IPS DF 6.9 (cell line): ENCODE measurements at regions not wholly inside any gene's neighbourhood (a gene's known extent, or its start where the extent isn't known, plus 50 kb on each side); places are given as distances from the start of the nearest gene placed in this dataset.

Experiments
- DNase-seq: peaks from one replicate; pipeline ENCODE4 v3.0.0-alpha.2; 2013; ENCODE audit warnings: low read depth, low spot score
- H3K27ac ChIP-seq: one replicate; pipeline ENCODE4 v1.5.1; 2013; ENCODE audit warnings: low read length, control low read depth
- H3K27me3 ChIP-seq: 2 replicates; pipeline ENCODE4 v1.6.1; 2013; ENCODE audit warnings: mild to moderate bottlenecking, low read length; ENCODE audit not compliant: control insufficient read depth, insufficient read depth
- H3K36me3 ChIP-seq: 2 replicates; pipeline ENCODE4 v1.6.1; 2013; ENCODE audit warnings: low read length; ENCODE audit not compliant: control insufficient read depth, insufficient read depth
- H3K4me1 ChIP-seq: 2 replicates; pipeline ENCODE4 v1.6.1; 2013; ENCODE audit warnings: low read length; ENCODE audit not compliant: control insufficient read depth, insufficient read depth
- H3K4me3 ChIP-seq: 2 replicates; pipeline ENCODE4 v1.5.1; 2013; ENCODE audit warnings: mild to moderate bottlenecking, low read length
- H3K9me3 ChIP-seq: 2 replicates; pipeline ENCODE4 v1.6.1; 2013; ENCODE audit warnings: low read length, inconsistent platforms; ENCODE audit not compliant: control insufficient read depth, insufficient read depth
- WGBS: extraction: QIAGEN DNeasy Blood & Tissue Kit; methylation state at CpG from one replicate; pipeline ENCODE4 v1.1.7; 2013; ENCODE audit warnings: mixed read lengths, missing lambda C conversion rate; ENCODE audit not compliant: insufficient read length, insufficient coverage; 5-methylcytosine and 5-hydroxymethylcytosine counted together

DNA sequence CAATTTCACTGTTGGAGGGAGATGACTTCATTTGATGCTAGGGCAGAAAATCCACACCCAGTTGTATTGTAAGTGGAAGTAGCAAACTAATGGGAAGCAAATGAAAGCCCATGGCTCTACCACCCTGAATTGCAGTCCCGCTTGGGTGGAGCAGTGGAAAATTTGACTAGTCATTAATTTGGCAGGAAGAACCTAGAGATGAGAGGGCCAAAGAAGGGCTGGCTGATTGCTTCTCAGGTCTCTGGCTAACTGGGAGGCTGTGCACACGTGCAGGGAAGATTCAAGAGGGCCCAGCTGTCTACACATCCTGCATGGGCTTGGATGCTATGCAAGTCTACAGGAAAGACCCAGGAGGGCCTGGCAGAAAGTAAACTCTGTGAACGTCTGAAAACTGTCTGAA, 466.2 kb downstream of the TFAP2A start:
- H3K27ac ChIP-seq: no peak overlapping the region
- no peaks in the 10 kb centered on the region for H3K27me3 ChIP-seq
- no peak overlapping the region for H3K4me3 ChIP-seq
- no CpG with 5 or more reads among the region's 3 CpGs for WGBS
- no peaks in the 10 kb centered on the region for H3K9me3 ChIP-seq
- no peaks in the 10 kb centered on the region for H3K4me1 ChIP-seq
- DNase-seq: no peak
- H3K36me3 ChIP-seq: no peaks in the 10 kb centered on the region

DNA sequence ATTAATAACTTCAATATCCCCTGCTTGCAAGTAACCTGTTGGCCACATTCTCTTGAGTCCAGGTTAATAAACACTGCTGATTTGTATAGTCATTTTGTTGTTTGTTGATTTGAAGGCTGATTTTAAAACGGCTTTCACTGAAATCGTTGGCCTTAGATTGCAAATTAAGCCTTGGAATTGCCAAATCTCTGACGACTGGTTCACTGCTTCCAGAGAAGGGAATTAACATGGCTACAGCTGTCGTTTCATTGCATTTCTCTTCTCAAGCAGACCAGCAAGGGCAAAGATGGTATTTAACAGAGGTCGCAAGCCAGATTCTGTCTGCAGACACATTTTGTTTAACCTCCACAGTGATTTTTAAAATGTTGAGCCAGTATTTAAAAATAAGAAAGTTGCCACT, 470.9 kb downstream of the TFAP2A start:
- no peaks in the 10 kb centered on the region for H3K9me3 ChIP-seq
- H3K36me3 ChIP-seq: no peaks in the 10 kb centered on the region
- H3K4me3 ChIP-seq: no peak overlapping the region
- WGBS: no CpG with 5 or more reads among the region's 5 CpGs
- no peaks in the 10 kb centered on the region for H3K4me1 ChIP-seq
- no peaks in the 10 kb centered on the region for H3K27me3 ChIP-seq
- H3K27ac ChIP-seq: no peak overlapping the region
- no peak for DNase-seq

DNA sequence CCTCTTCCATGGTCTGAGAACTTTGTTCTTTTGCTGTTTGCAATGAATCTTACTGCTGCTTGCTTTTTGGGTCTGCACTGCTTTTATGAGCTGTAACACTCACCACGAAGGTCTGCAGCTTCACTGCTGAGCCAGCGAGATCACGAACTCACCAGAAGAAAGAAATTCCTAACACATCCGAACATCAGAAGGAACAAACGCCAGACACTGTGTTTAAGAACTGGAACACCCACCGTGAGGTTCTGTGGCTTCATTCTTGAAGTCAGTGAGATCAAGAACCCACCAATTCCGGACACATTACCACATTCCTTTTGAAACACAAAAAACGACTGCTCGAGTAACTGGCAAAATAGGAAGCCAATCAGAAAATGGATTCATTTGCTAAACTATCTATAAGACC, 471.8 kb downstream of the TFAP2A start:
- Histone ChIP-seq H3K9me3 (no peaks in the 10 kb centered on the region), H3K36me3 (no peaks in the 10 kb centered on the region), H3K4me3 (no peak overlapping the region), H3K27me3 (no peaks in the 10 kb centered on the region), H3K27ac (no peak overlapping the region), H3K4me1 (no peaks in the 10 kb centered on the region)
- no CpG with 5 or more reads among the region's 9 CpGs for WGBS
- no peak for DNase-seq

DNA sequence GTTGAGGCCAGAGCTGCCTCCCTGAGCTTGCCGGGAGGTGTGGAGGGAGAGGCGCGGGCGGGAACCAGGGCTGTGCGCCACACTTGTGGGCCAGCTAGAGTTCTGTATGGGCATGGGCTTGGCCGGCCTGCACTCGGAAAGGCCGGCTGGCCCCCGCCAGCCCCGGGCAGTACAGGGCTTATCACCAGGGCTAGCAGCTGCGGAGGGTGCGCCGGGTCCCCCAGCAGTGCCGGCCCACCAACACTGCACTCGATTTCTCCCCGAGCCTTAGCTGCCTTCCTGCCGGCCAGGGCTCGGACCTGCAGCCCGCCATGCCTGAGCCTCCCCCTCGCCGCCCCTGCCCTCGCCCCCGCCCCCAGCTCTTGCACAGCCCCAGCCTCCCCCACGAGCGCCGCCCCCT, 472.7 kb downstream of the TFAP2A start:
- WGBS: no CpG with 5 or more reads among the region's 26 CpGs
- Histone ChIP-seq H3K36me3 (no peaks in the 10 kb centered on the region), H3K27me3 (no peaks in the 10 kb centered on the region)

DNA sequence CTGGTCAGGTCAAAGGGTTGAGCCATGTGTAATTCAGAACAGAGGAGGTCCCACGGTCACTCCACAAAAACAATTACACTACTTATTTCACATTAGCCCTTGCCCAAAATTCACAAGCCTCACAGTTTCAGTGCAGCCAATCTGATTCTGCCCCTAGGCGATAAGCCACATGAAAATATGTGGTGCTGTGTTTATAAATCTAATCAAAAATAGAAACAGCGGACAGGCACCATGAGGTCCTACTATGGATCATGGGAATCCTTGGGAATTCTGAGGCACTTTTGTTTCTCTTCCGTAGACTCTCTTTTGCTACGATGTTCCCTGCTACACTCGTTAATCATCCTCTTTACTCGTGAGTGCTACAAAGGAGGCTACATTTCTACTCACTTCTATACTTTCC, 476.1 kb downstream of the TFAP2A start:
- no peak for DNase-seq
- Histone ChIP-seq H3K4me1 (no peaks in the 10 kb centered on the region), H3K36me3 (no peaks in the 10 kb centered on the region), H3K27me3 (no peaks in the 10 kb centered on the region), H3K4me3 (no peak overlapping the region), H3K9me3 (no peaks in the 10 kb centered on the region), H3K27ac (no peak overlapping the region)
- no CpG with 5 or more reads among the region's 7 CpGs for WGBS

More for the DNA sequence above, 472.7 kb downstream of the TFAP2A start:
- no peak for DNase-seq
- H3K9me3 ChIP-seq: no peaks in the 10 kb centered on the region
- no peak overlapping the region for H3K4me3 ChIP-seq
- H3K4me1 ChIP-seq: no peaks in the 10 kb centered on the region
- H3K27ac ChIP-seq: no peak overlapping the region

DNA sequence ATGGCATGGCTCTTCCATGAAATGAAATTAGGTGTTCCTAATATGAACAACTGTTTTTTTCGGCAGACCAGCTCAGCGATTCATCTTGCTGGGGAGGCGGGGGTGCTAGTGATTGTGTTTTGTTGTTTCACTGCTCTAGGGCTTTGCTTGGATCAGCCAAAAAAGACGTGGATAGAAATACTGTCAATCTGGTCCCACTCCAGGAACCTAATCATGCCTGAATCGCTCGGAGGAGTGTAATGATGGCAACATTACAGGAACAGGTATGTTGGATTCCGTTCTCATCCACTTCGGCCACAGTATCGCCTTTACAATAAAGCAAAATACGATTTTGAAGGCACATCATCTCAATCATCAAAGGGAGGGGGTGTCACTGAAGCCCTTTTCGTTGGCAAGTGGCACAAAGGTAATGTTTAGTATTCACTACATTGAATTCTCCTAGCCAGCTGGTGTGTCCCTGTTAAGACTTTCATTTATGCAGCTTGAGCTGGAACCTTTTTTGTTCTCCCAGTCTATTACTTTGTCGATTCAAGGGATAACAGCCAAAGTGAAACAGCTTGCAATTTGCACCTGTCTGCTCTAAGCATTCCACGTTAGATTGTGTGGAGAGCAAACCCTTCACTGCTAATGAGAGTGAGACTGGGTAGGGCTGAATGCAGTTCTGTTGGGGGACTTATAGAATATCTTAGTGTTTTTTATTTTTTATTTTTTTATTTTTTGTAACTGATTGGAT, 477.7 kb downstream of the TFAP2A start:
- H3K9me3 ChIP-seq: no peaks in the 10 kb centered on the region
- no CpG with 5 or more reads among the region's 13 CpGs for WGBS
- H3K4me3 ChIP-seq: no peak overlapping the region
- no peaks in the 10 kb centered on the region for H3K36me3 ChIP-seq
- H3K27me3 ChIP-seq: no peaks in the 10 kb centered on the region
- no peak overlapping the region for H3K27ac ChIP-seq
- no peak for DNase-seq
- H3K4me1 ChIP-seq: no peaks in the 10 kb centered on the region

DNA sequence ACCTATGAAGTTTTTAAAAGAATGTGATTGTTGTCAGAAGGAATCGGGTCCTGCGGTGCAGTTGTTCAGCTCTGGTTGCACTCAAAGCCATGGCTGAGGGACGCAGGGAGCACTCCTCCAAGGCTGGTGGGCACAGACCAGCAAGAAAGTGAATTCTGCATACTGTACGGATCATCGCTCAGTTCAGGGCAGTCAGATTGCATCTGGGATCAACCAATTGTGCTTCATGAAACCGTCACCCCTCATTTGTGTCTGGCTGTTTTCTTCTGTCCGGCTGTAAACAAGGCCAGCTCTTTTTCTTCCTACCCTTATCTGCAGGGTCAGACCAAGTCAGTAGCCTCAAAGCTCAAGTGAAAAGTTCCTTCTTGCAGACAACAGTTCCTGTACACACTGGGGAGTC, 478.3 kb downstream of the TFAP2A start:
- no peaks in the 10 kb centered on the region for H3K9me3 ChIP-seq
- WGBS: no CpG with 5 or more reads among the region's 7 CpGs

DNA sequence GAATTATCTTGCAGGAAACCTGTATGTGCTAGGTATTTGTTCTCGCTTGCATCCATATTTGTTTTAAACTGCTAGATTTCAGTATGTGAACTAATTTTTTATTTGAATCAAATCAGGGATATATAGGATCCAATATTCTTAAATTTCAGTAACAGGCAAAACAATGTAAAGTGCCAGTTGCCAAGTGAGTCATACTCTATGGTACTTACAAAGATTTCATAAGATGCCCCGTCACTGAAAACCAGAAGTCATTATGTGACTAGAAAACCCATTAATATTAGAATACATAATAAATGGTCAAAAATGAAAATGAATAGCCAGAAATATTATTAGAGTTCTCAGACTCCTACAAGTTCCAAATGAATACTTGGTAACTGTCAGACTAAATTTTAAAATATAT, 481.2 kb downstream of the TFAP2A start:
- Histone ChIP-seq H3K4me3 (no peak overlapping the region), H3K36me3 (no peaks in the 10 kb centered on the region), H3K4me1 (no peaks in the 10 kb centered on the region), H3K27me3 (no peaks in the 10 kb centered on the region), H3K9me3 (no peaks in the 10 kb centered on the region), H3K27ac (no peak overlapping the region)
- DNase-seq: no peak
- no CpG with 5 or more reads among the region's 2 CpGs for WGBS

More for the DNA sequence above, 478.3 kb downstream of the TFAP2A start:
- H3K4me3 ChIP-seq: no peak overlapping the region
- no peak overlapping the region for H3K27ac ChIP-seq
- DNase-seq: no peak
- H3K27me3 ChIP-seq: no peaks in the 10 kb centered on the region
- no peaks in the 10 kb centered on the region for H3K4me1 ChIP-seq
- H3K36me3 ChIP-seq: no peaks in the 10 kb centered on the region

DNA sequence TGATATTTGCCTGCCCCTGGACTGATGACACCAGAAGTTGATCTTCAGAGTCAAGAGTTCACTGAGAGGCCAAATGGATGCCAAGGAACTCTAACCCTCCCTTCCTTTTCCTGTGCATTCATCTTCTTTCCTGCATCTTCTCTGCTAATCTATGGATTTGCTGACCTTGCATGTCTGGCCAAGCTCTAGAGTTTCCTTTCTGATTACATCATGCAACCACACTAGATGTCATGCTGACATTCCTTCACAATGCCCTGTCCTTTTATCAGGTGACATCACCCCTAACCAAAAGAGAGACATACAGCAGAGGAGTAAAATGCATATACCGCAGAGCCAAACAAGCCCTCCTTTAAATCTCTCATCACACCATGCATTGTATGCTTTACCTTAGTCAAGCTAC, 487.6 kb downstream of the TFAP2A start:
- Histone ChIP-seq H3K36me3 (no peaks in the 10 kb centered on the region), H3K27ac (no peak overlapping the region), H3K4me1 (no peaks in the 10 kb centered on the region), H3K9me3 (no peaks in the 10 kb centered on the region), H3K4me3 (no peak overlapping the region), H3K27me3 (no peaks in the 10 kb centered on the region)
- no CpG with 5 or more reads among the region's 1 CpG for WGBS
- DNase-seq: no peak

DNA sequence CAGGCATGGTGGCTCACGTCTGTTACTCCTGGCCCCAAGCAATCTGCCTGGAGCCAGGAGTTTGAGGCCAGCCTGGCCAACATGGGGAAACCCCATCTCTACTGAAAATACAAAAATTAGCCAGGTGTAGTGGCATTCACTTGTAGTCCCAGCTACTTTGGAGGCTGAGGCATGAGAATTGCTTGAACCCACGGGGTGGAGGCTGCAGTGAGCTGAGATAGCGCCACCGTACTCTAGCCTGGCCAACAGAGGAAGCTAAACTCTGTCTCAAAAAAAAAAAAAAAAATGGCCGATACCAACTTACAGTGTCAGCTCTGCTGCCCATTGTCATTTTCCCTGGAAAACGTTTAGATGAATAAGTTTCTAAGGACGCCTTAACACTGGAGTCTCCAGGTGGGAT, 489.9 kb downstream of the TFAP2A start:
- no CpG with 5 or more reads among the region's 7 CpGs for WGBS
- Histone ChIP-seq H3K4me1 (no peaks in the 10 kb centered on the region), H3K27me3 (no peaks in the 10 kb centered on the region), H3K4me3 (no peak overlapping the region), H3K9me3 (no peaks in the 10 kb centered on the region), H3K36me3 (no peaks in the 10 kb centered on the region), H3K27ac (no peak overlapping the region)
- DNase-seq: no peak

DNA sequence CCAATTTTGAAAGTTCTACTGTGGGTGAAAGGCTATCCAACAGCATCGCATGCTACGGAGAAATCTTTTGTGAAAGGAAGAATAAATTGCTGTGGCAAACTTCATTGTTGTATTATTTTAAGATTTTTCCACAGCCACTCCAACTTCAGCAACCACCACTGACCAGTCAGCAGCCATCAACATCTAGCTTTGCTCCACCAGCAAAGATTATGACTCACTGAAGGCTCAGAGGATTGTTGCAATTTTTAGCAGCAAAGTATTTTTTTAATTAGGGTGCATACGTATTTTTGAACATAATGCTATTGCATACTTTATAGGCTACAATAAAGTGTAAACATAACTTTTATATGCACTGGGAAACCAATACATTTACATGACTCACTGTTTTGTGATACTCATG, 493.5 kb downstream of the TFAP2A start:
- no peaks in the 10 kb centered on the region for H3K36me3 ChIP-seq
- no CpG with 5 or more reads among the region's 3 CpGs for WGBS
- no peaks in the 10 kb centered on the region for H3K27me3 ChIP-seq
- H3K4me1 ChIP-seq: no peaks in the 10 kb centered on the region
- no peak overlapping the region for H3K4me3 ChIP-seq
- H3K9me3 ChIP-seq: no peaks in the 10 kb centered on the region
- no peak overlapping the region for H3K27ac ChIP-seq
- no peak for DNase-seq
